Testis (tissue), 2 donors: ENCODE measurements at regions not wholly inside any gene's neighbourhood (a gene's known extent, or its start where the extent isn't known, plus 50 kb on each side); places are given as distances from the start of the nearest gene placed in this dataset.

Source experiments
- POLR2A ChIP-seq: fragments of 450-650 bp; IDR thresholded peaks from one replicate; pipeline ENCODE4 v1.6.1; 2017; ENCODE audit warnings: antibody characterized with exemption, mild to moderate bottlenecking, moderate library complexity
- TF ChIP-seq, protein P1 (sequence below), 3 experiments: fragments of 450-650 bp in 2 of 3; fragments of 200-600 bp in 1 of 3; sonication (generic) in 1 of 3; IDR thresholded peaks; one replicate each; pipeline ENCODE4 v1.5.1; 2016 to 2019; ENCODE audit warnings: antibody characterized with exemption in 3 of 3, mild to moderate bottlenecking in 2 of 3, moderate library complexity in 1 of 3

GRCh38 chr9:108642871-108643270 lies 212.9 kb downstream of the ACTL7B start:
- TF ChIP-seq, protein P1, sequence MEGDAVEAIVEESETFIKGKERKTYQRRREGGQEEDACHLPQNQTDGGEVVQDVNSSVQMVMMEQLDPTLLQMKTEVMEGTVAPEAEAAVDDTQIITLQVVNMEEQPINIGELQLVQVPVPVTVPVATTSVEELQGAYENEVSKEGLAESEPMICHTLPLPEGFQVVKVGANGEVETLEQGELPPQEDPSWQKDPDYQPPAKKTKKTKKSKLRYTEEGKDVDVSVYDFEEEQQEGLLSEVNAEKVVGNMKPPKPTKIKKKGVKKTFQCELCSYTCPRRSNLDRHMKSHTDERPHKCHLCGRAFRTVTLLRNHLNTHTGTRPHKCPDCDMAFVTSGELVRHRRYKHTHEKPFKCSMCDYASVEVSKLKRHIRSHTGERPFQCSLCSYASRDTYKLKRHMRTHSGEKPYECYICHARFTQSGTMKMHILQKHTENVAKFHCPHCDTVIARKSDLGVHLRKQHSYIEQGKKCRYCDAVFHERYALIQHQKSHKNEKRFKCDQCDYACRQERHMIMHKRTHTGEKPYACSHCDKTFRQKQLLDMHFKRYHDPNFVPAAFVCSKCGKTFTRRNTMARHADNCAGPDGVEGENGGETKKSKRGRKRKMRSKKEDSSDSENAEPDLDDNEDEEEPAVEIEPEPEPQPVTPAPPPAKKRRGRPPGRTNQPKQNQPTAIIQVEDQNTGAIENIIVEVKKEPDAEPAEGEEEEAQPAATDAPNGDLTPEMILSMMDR (IDR thresholded peaks at IDR 0.05) = no peak
- no peak for TF ChIP-seq POLR2A
